ENCODE measurements at regions not wholly inside any gene's neighbourhood (a gene's known extent, or its start where the extent isn't known, plus 50 kb on each side); places are given as distances from the start of the nearest gene placed in this dataset.

GRCh38 chr12:58777815-58778214 lies 142.5 kb downstream of the LRIG3 start:
- CTCF ChIA-PET, result no interaction called here
- H3K36me3 ChIP-seq (replicated peaks in 1 of 2; ENCODE audit: control extremely low read depth in 1 of 2, control insufficient read depth in 1 of 2, extremely low read depth in 1 of 2, insufficient read depth in 2 of 2, low read length in 1 of 2), result no peaks in the 10 kb centered on the region
- H3K4me2 ChIP-seq (replicated peaks; ENCODE audit: low read depth, low read length, poor library complexity, severe bottlenecking), result no peak overlapping the region
- no peak overlapping the region for H3K27ac ChIP-seq (ENCODE audit: low read length in 2 of 2)
- no peak overlapping the region for H3K4me3 Mint-ChIP-seq
- H3K27me3 ChIP-seq (replicated peaks in 1 of 4; ENCODE audit: control extremely low read depth in 1 of 4, control insufficient read depth in 3 of 4, insufficient read depth in 4 of 4, low read length in 3 of 4), result no peaks in the 10 kb centered on the region
- H3K9me3 Mint-ChIP-seq (ENCODE audit: insufficient read depth), result peaks cover 3% of the 10 kb centered on the region
- POLR2A ChIA-PET, result no interaction called here
- H3K4me1 ChIP-seq (ENCODE audit: control insufficient read depth in 2 of 2, insufficient read depth in 2 of 2, low read length in 2 of 2), result no peaks in the 10 kb centered on the region
- H3K27ac Mint-ChIP-seq, result no peak overlapping the region
- H3K4me1 Mint-ChIP-seq, result no peaks in the 10 kb centered on the region
- TF ChIP-seq EZH2 (IDR thresholded peaks at IDR 0.05; ENCODE audit: borderline replicate concordance, insufficient read depth, low read depth, low read length, poor library complexity, severe bottlenecking) (no peak), CTCF (IDR thresholded peaks at IDR 0.05) (no peak)
- no peaks in the 10 kb centered on the region for H3K79me2 ChIP-seq (ENCODE audit: control insufficient read depth, insufficient read depth, low read length)
- H3K27me3 Mint-ChIP-seq, result no peaks in the 10 kb centered on the region
- no peaks in the 10 kb centered on the region for H4K20me1 ChIP-seq (ENCODE audit: control insufficient read depth, insufficient read depth, low read length, poor library complexity, severe bottlenecking)
- H3K9me3 ChIP-seq (ENCODE audit: control extremely low read depth in 1 of 3, control insufficient read depth in 2 of 3, insufficient read depth in 1 of 3, low read length in 2 of 3), result peaks cover 0 to 6% (median 0%) of the 10 kb centered on the region in 3 donors
- H3K9ac ChIP-seq (ENCODE audit: low read length), result no peak overlapping the region
- no peak overlapping the region for H3K4me3 ChIP-seq (ENCODE audit: control extremely low read depth in 1 of 5, extremely low read depth in 1 of 5, insufficient read depth in 1 of 5, low read depth in 2 of 5, low read length in 4 of 5)
- ATAC-seq (ENCODE audit: low read depth) (no peak), DNase-seq (no peak)
- intact Hi-C loops (cut with micrococcal nuclease), result no loop called here
- no peak overlapping the region for H2AFZ ChIP-seq (ENCODE audit: insufficient read depth, low read depth, low read length, poor library complexity, severe bottlenecking)

GRCh38 chr12:58781609-58782008 lies 138.7 kb downstream of the LRIG3 start:
- Mint-ChIP-seq H3K4me1 (no peaks in the 10 kb centered on the region), H3K4me3 (no peak overlapping the region), H3K9me3 (ENCODE audit: insufficient read depth) (peaks cover 3% of the 10 kb centered on the region), H3K27ac (no peak overlapping the region), H3K27me3 (no peaks in the 10 kb centered on the region)
- ATAC-seq (ENCODE audit: low read depth), result no peak
- Histone ChIP-seq H3K27me3 (replicated peaks in 1 of 4; ENCODE audit: control extremely low read depth in 1 of 4, control insufficient read depth in 3 of 4, insufficient read depth in 4 of 4, low read length in 3 of 4) (no peaks in the 10 kb centered on the region), H3K9me3 (ENCODE audit: control extremely low read depth in 1 of 3, control insufficient read depth in 2 of 3, insufficient read depth in 1 of 3, low read length in 2 of 3) (peaks cover 0 to 7% (median 0%) of the 10 kb centered on the region in 3 donors), H3K79me2 (ENCODE audit: control insufficient read depth, insufficient read depth, low read length) (no peaks in the 10 kb centered on the region), H4K20me1 (ENCODE audit: control insufficient read depth, insufficient read depth, low read length, poor library complexity, severe bottlenecking) (no peaks in the 10 kb centered on the region), H3K9ac (ENCODE audit: low read length) (no peak overlapping the region), H2AFZ (ENCODE audit: insufficient read depth, low read depth, low read length, poor library complexity, severe bottlenecking) (no peak overlapping the region), H3K4me2 (replicated peaks; ENCODE audit: low read depth, low read length, poor library complexity, severe bottlenecking) (no peak overlapping the region), H3K4me3 (ENCODE audit: control extremely low read depth in 1 of 5, extremely low read depth in 1 of 5, insufficient read depth in 1 of 5, low read depth in 2 of 5, low read length in 4 of 5) (no peak overlapping the region), H3K4me1 (ENCODE audit: control insufficient read depth in 2 of 2, insufficient read depth in 2 of 2, low read length in 2 of 2) (no peaks in the 10 kb centered on the region), H3K27ac (ENCODE audit: low read length in 2 of 2) (no peak overlapping the region), H3K36me3 (replicated peaks in 1 of 2; ENCODE audit: control extremely low read depth in 1 of 2, control insufficient read depth in 1 of 2, extremely low read depth in 1 of 2, insufficient read depth in 2 of 2, low read length in 1 of 2) (no peaks in the 10 kb centered on the region)
- WGBS (ENCODE audit: insufficient coverage), result 89% methylated on average over 5 of the region's 5 CpGs
- ChIA-PET POLR2A (no interaction called here), CTCF (no interaction called here)
- intact Hi-C loops (cut with micrococcal nuclease), result loop anchor here (1.0 kb wide), 1 partner anchor 44 kb away; no protein-coding TSS in a partner anchor
- TF ChIP-seq CTCF (IDR thresholded peaks at IDR 0.05) (no peak), EZH2 (IDR thresholded peaks at IDR 0.05; ENCODE audit: borderline replicate concordance, insufficient read depth, low read depth, low read length, poor library complexity, severe bottlenecking) (no peak)
- no peak for DNase-seq

Measured in B cell (primary cell).